Keratinocyte (primary cell): ENCODE measurements at regions not wholly inside any gene's neighbourhood (a gene's known extent, or its start where the extent isn't known, plus 50 kb on each side); places are given as distances from the start of the nearest gene placed in this dataset.

Source experiments
- DNase-seq: peaks from one replicate; pipeline ENCODE4 v3.0.0-alpha.2; 2011; ENCODE audit warnings: low read depth, missing footprints, low spot score
- FAIRE-seq: peaks from 2 replicates; lab custom pipeline; 2011; peaks lifted over from hg19 to GRCh38; lab: Jason Lieb, UNC
- H2AFZ ChIP-seq: 2 replicates; pipeline ENCODE4 v1.6.0; 2012; ENCODE audit warnings: low read length, control low read depth, inconsistent platforms; ENCODE audit not compliant: control insufficient read depth
- H3K27ac ChIP-seq: 2 replicates; pipeline ENCODE4 v1.5.1; 2011; ENCODE audit warnings: low read length; ENCODE audit not compliant: control insufficient read depth, insufficient read depth
- H3K27me3 ChIP-seq: 3 replicates; pipeline ENCODE4 v1.6.0; 2011; ENCODE audit warnings: low read length; ENCODE audit not compliant: control insufficient read depth, insufficient read depth; ENCODE audit errors: extremely low read depth
- H3K36me3 ChIP-seq, 2 experiments: 2 replicates in 1 of 2; 3 replicates in 1 of 2; pipeline ENCODE4 v1.5.1; 2011; ENCODE audit warnings: low read length in 2 of 2, mild to moderate bottlenecking in 1 of 2; ENCODE audit not compliant: control insufficient read depth in 2 of 2, insufficient read depth in 2 of 2; ENCODE audit errors: extremely low read depth in 1 of 2
- H3K4me1 ChIP-seq: 3 replicates; pipeline ENCODE4 v1.5.1; 2011; ENCODE audit warnings: low read length; ENCODE audit not compliant: control insufficient read depth, insufficient read depth; ENCODE audit errors: extremely low read depth
- H3K4me2 ChIP-seq: 3 replicates; pipeline ENCODE4 v1.6.0; 2011; ENCODE audit warnings: low read depth, low read length; ENCODE audit not compliant: control insufficient read depth, insufficient read depth; ENCODE audit errors: extremely low read depth
- H3K4me3 ChIP-seq, 3 experiments: fragments of 200-600 bp in 1 of 3; sonication (generic) in 1 of 3; 2 replicates in 2 of 3; 3 replicates in 1 of 3; pipeline ENCODE4 v1.5.1; 2011 to 2016; ENCODE audit warnings: low read length in 3 of 3, mild to moderate bottlenecking in 3 of 3, control low read depth in 2 of 3, inconsistent platforms in 1 of 3, low read depth in 1 of 3, mixed read lengths in 1 of 3, mixed run types in 1 of 3, moderate library complexity in 1 of 3; ENCODE audit not compliant: control insufficient read depth in 2 of 3, insufficient read depth in 2 of 3; ENCODE audit errors: extremely low read depth in 1 of 3
- H3K79me2 ChIP-seq: 2 replicates; pipeline ENCODE4 v1.6.0; 2012; ENCODE audit warnings: low read length; ENCODE audit not compliant: control insufficient read depth, insufficient read depth
- H3K9ac ChIP-seq: 3 replicates; pipeline ENCODE4 v1.6.0; 2011; ENCODE audit warnings: low read length; ENCODE audit not compliant: control insufficient read depth, insufficient read depth; ENCODE audit errors: extremely low read depth
- H3K9me1 ChIP-seq: 3 replicates; pipeline ENCODE4 v1.6.0; 2011; ENCODE audit warnings: low read length; ENCODE audit not compliant: control insufficient read depth, insufficient read depth; ENCODE audit errors: extremely low read depth
- H3K9me3 ChIP-seq: 2 replicates; pipeline ENCODE4 v1.5.1; 2012; ENCODE audit warnings: low read depth, low read length; ENCODE audit not compliant: control insufficient read depth
- H4K20me1 ChIP-seq: 3 replicates; pipeline ENCODE4 v1.6.0; 2011; ENCODE audit warnings: low read length; ENCODE audit not compliant: control insufficient read depth, insufficient read depth; ENCODE audit errors: extremely low read depth
- CTCF ChIP-seq, 3 experiments: IDR thresholded peaks in 1 of 3; conservative IDR thresholded peaks in 1 of 3; optimal IDR thresholded peaks in 1 of 3; 2 replicates in 2 of 3; 3 replicates in 1 of 3; pipeline versions ENCODE3 to v1.5.1; 2011; ENCODE audit warnings: low read length in 3 of 3, mild to moderate bottlenecking in 3 of 3, moderate library complexity in 2 of 3, control low read depth in 1 of 3, inconsistent platforms in 1 of 3; ENCODE audit not compliant: insufficient read depth in 2 of 3; ENCODE audit errors: extremely low read depth in 1 of 3
- EZH2 ChIP-seq: IDR thresholded peaks from one replicate; pipeline ENCODE4 v1.6.1; 2012; ENCODE audit warnings: inconsistent platforms, mild to moderate bottlenecking, low read length, moderate library complexity
- dilution Hi-C: fragments of 300-500 bp; cut with MboI; formaldehyde crosslinking; loops from one replicate; pipeline ENCODE4 v1.7.0; 2020; ENCODE audit warnings: low sequenced_read_pairs; ENCODE audit not compliant: extremely low pct_ligation_motif_present

GRCh38 chr2:34126279-34126678, 527.2 kb upstream of the FAM98A start:
- Histone ChIP-seq H3K9me3 (no peaks in the 10 kb centered on the region), H3K9ac (no peak overlapping the region), H3K79me2 (no peaks in the 10 kb centered on the region), H3K4me1 (no peaks in the 10 kb centered on the region), H3K36me3 (no peaks in the 10 kb centered on the region), H2AFZ (no peak overlapping the region), H3K9me1 (no peaks in the 10 kb centered on the region), H3K4me3 (no peak overlapping the region), H4K20me1 (no peaks in the 10 kb centered on the region), H3K27ac (no peak overlapping the region), H3K27me3 (no peaks in the 10 kb centered on the region), H3K4me2 (no peak overlapping the region)
- dilution Hi-C loops: no loop called here
- FAIRE-seq (no peak), DNase-seq (no peak)
- TF ChIP-seq CTCF (optimal IDR thresholded peaks at IDR 0.05 in 1 of 3, IDR thresholded peaks at IDR 0.05 in 1 of 3, conservative IDR thresholded peaks at IDR 0.05 in 1 of 3; ENCODE audit: extremely low read depth in 1 of 3, insufficient read depth in 2 of 3, low read length in 3 of 3) (no peak), EZH2 (no peak)

- DNase-seq (no peak), FAIRE-seq (no peak)
- Histone ChIP-seq H3K27ac (no peak overlapping the region), H3K4me2 (no peak overlapping the region), H3K79me2 (no peaks in the 10 kb centered on the region), H3K9me1 (no peaks in the 10 kb centered on the region), H2AFZ (no peak overlapping the region), H3K4me1 (no peaks in the 10 kb centered on the region), H3K27me3 (no peaks in the 10 kb centered on the region), H3K4me3 (no peak overlapping the region), H3K36me3 (no peaks in the 10 kb centered on the region), H4K20me1 (no peaks in the 10 kb centered on the region), H3K9me3 (no peaks in the 10 kb centered on the region), H3K9ac (no peak overlapping the region)
- TF ChIP-seq EZH2 (no peak), CTCF (optimal IDR thresholded peaks at IDR 0.05 in 1 of 3, IDR thresholded peaks at IDR 0.05 in 1 of 3, conservative IDR thresholded peaks at IDR 0.05 in 1 of 3; ENCODE audit: extremely low read depth in 1 of 3, insufficient read depth in 2 of 3, low read length in 3 of 3) (no peak)
- dilution Hi-C loops: no loop called here
Observed at GRCh38 chr2:34123996-34124785, 525.1 kb upstream of the FAM98A start.
